Activated CD4-positive, alpha-beta T cell treated with anti-CD3 and anti-CD28 coated beads, Interleukin-2, amount 10 ng/mL, durations not matched to agents 7 days and 5 days (primary cell): ENCODE measurements at regions not wholly inside any gene's neighbourhood (a gene's known extent, or its start where the extent isn't known, plus 50 kb on each side); places are given as distances from the start of the nearest gene placed in this dataset.

Source experiments
- CTCF ChIA-PET: fragments of 350-600 bp; sonication (Branson Sonifier 250); formaldehyde crosslinking; loops from one replicate; lab custom pipeline; 2021; ENCODE audit warnings: antibody characterized with exemption; lab: Charles Lee
- POLR2A ChIA-PET: fragments of 350-600 bp; sonication (Branson Sonifier 250); formaldehyde crosslinking; loops from one replicate; lab custom pipeline; 2021; ENCODE audit warnings: antibody characterized with exemption; lab: Charles Lee
- DNase-seq: peaks from one replicate; pipeline ENCODE4 v3.0.0-alpha.2; 2020
- H3K27ac Mint-ChIP-seq: one replicate; pipeline ENCODE4 v1.8.0; 2021; ENCODE audit warnings: mild to moderate bottlenecking, moderate library complexity, mixed read lengths
- H3K27me3 Mint-ChIP-seq: one replicate; pipeline ENCODE4 v1.8.0; 2021; ENCODE audit warnings: mixed read lengths
- H3K36me3 Mint-ChIP-seq: one replicate; pipeline ENCODE4 v1.8.0; 2021; ENCODE audit warnings: low read depth, mixed read lengths
- H3K4me1 Mint-ChIP-seq: one replicate; pipeline ENCODE4 v1.8.0; 2021; ENCODE audit warnings: mixed read lengths
- H3K4me3 Mint-ChIP-seq: one replicate; pipeline ENCODE4 v1.8.0; 2021; ENCODE audit warnings: mild to moderate bottlenecking, moderate library complexity, mixed read lengths
- H3K9me3 Mint-ChIP-seq: one replicate; pipeline ENCODE4 v1.8.0; 2021; ENCODE audit warnings: mixed read lengths

DNA sequence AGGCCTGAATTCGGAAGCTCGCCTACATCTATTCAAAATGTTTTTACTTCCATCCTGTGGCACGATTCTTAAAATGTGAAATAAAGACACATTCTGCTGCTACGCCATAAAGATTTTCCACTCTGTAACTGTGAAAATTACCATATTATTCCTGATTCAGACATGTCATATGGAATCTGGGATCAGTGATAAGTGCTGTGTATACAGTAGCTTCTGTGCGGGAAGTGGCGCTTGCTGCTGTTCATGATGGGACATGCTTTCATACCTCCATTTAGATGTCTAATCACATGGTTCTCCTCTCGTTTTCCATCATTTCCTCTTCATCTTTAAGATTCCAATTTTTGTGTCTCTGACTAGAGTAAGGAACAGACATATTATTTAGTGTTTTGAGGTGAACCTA is 163.2 kb downstream of the TMEM182 start:
- Mint-ChIP-seq H3K9me3 (no peaks in the 10 kb centered on the region), H3K36me3 (no peaks in the 10 kb centered on the region), H3K4me3 (no peak overlapping the region), H3K27me3 (no peaks in the 10 kb centered on the region), H3K4me1 (no peaks in the 10 kb centered on the region), H3K27ac (no peak overlapping the region)
- no peak for DNase-seq
- ChIA-PET CTCF (no interaction called here), POLR2A (no interaction called here)

DNA sequence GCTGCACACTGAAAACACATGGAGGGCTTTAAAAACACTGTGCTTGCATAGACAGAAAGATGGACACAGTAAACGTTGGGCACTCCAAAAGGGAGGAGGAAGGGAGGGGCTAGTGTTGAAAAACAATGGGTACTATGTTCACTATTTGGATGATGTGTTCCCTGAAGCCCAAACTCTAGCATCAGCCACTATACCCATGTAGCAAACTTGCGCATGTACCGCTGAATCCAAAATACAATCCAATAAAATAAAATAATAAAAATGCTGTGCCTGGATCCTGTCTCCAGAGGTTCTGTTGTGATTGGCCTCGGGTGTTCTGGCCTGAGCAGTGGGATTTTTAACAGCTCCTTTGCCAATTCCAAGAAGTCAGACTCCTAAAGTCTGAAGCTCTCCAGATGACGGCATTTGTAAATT is 166.0 kb downstream of the TMEM182 start:
- DNase-seq: no peak
- Mint-ChIP-seq H3K4me1 (no peaks in the 10 kb centered on the region), H3K36me3 (no peaks in the 10 kb centered on the region), H3K9me3 (no peaks in the 10 kb centered on the region), H3K27ac (no peak overlapping the region), H3K4me3 (no peak overlapping the region), H3K27me3 (no peaks in the 10 kb centered on the region)
- CTCF ChIA-PET: no interaction called here
- POLR2A ChIA-PET: no interaction called here

DNA sequence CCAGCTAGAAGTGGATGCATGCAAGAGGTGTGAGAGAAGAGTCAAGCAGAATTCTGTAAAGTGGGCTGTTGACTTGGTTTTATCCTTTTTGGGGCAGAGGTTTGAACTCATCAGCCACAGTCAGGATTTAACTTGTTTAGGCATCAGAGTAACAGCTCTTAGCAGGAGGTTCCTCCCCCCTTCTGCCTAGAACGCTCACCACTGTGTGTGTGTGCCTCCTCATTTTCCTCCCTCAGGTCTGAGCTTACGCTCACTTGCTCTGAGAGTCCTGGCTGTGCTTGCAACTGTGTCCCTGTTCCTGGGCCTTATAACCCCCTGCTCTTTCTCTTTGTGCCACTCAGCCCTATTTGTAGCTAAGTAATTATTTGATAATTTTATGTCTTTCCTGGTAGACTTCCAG is 167.9 kb downstream of the TMEM182 start:
- Mint-ChIP-seq H3K27me3 (no peaks in the 10 kb centered on the region), H3K4me1 (no peaks in the 10 kb centered on the region), H3K27ac (no peak overlapping the region), H3K9me3 (no peaks in the 10 kb centered on the region), H3K36me3 (no peaks in the 10 kb centered on the region), H3K4me3 (no peak overlapping the region)
- POLR2A ChIA-PET: interaction anchor here (0.7 kb wide), 1 partner anchor 32 kb away, joined by 3 read pairs; no protein-coding TSS in a partner anchor
- CTCF ChIA-PET: no interaction called here
- no peak for DNase-seq

DNA sequence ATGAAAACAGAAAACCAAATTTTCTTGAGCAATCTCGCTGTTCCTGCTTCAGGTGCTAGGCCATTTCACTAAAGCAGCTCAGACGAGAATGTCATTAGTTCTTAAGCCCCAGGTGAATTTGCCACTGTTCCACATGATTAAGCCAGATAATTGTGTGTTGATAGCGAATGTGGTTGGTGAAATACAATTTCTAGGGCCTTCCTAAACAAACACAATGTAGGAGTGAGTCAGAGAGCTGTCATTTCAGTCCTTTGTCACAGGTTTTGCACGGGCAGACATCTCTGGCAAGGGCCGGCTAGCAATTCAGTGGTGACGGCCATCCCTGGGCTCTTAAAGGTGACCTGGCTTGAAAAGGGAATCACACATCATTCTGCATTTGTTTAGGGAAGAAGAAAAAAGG is 170.7 kb downstream of the TMEM182 start:
- no peak for DNase-seq
- no peaks in the 10 kb centered on the region for H3K36me3 Mint-ChIP-seq
- no peak overlapping the region for H3K27ac Mint-ChIP-seq
- H3K27me3 Mint-ChIP-seq: no peaks in the 10 kb centered on the region
- H3K4me3 Mint-ChIP-seq: no peak overlapping the region
- POLR2A ChIA-PET: no interaction called here
- H3K4me1 Mint-ChIP-seq: no peaks in the 10 kb centered on the region
- H3K9me3 Mint-ChIP-seq: no peaks in the 10 kb centered on the region
- CTCF ChIA-PET: no interaction called here

DNA sequence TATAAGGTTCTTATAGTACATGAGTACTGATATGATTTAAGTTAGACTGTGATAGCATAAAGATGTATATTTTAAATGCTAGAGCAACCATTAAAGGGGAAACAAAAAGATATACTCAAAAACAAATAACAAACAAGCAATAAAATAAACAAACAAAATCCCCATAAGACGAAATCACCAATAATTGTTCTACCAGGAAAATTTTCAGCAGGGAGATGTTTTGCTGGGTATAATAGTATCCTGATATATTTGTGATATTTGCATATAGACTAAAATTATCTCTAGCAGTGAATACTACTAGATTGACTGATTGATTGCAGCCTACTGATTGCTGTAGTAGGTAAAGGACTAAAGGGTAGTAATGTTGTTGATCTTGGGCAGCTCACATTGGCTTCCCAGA is 177.4 kb downstream of the TMEM182 start:
- Mint-ChIP-seq H3K27ac (no peak overlapping the region), H3K9me3 (no peaks in the 10 kb centered on the region), H3K27me3 (no peaks in the 10 kb centered on the region), H3K4me1 (no peaks in the 10 kb centered on the region), H3K36me3 (no peaks in the 10 kb centered on the region), H3K4me3 (no peak overlapping the region)
- no peak for DNase-seq
- ChIA-PET CTCF (no interaction called here), POLR2A (no interaction called here)

DNA sequence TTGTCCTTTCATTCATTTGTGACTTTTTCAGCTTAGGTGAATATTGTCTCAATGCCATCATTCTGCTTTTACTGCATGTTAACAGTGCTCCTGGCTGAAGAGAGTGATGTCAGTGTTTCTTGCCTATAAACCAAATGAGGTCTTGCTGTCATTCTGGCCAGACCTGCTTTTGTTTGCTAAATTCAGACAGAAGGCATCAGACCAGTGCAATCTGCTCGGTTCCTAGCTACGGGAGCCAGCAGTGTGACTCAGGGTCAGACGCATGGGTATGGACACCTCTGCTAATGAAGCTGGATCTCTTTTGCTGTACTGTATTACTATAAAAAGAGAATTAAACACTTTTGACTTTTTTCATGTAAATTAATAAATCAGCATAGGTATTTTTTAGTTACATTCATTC is 178.9 kb downstream of the TMEM182 start:
- no peaks in the 10 kb centered on the region for H3K4me1 Mint-ChIP-seq
- H3K36me3 Mint-ChIP-seq: no peaks in the 10 kb centered on the region
- no peak for DNase-seq
- no peaks in the 10 kb centered on the region for H3K27me3 Mint-ChIP-seq
- H3K27ac Mint-ChIP-seq: no peak overlapping the region
- POLR2A ChIA-PET: no interaction called here
- H3K4me3 Mint-ChIP-seq: no peak overlapping the region
- H3K9me3 Mint-ChIP-seq: no peaks in the 10 kb centered on the region
- CTCF ChIA-PET: no interaction called here

DNA sequence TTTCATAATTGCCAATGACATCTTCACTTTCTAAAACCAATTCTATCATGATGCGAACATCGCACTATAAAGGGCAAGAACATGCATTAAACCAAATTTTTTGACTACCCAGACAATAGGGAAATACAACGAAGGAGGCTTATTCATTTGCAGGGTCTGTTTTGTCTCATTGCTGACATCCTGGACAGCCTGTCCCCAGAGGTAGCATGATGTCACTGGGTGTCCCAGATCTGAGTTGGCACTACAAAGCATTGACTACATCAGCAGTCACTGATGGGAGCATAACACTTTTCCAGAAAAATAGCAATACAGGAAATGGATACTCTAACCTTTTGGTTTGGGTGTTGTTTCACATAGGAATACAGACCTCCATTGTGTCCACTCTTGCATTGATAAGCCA is 180.3 kb downstream of the TMEM182 start:
- Mint-ChIP-seq H3K9me3 (no peaks in the 10 kb centered on the region), H3K4me3 (no peak overlapping the region), H3K4me1 (no peaks in the 10 kb centered on the region), H3K27ac (no peak overlapping the region), H3K27me3 (no peaks in the 10 kb centered on the region), H3K36me3 (no peaks in the 10 kb centered on the region)
- POLR2A ChIA-PET: no interaction called here
- no peak for DNase-seq
- CTCF ChIA-PET: no interaction called here

DNA sequence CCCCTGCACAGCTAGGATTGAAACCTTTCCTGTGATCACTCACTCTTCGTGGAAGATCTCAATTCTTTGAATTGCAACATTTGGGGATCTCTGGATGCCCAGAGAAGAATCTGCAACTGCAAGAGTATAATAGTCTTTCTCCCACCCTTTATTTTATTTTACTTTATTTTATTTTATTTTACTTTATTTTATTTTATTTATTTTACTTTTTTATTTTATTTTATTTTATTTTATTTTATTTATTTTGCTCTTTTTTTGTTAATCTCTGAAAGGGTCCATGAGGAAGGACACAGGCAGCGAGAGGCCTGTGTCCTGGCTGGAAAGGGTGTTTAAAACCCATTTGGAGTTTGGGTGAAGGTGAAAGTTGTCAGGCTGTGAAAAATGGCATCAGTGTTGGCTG is 181.4 kb downstream of the TMEM182 start:
- no peak overlapping the region for H3K4me3 Mint-ChIP-seq
- DNase-seq: no peak
- ChIA-PET CTCF (no interaction called here), POLR2A (no interaction called here)
- no peaks in the 10 kb centered on the region for H3K4me1 Mint-ChIP-seq
- no peaks in the 10 kb centered on the region for H3K27me3 Mint-ChIP-seq
- H3K9me3 Mint-ChIP-seq: no peaks in the 10 kb centered on the region
- no peak overlapping the region for H3K27ac Mint-ChIP-seq
- no peaks in the 10 kb centered on the region for H3K36me3 Mint-ChIP-seq

DNA sequence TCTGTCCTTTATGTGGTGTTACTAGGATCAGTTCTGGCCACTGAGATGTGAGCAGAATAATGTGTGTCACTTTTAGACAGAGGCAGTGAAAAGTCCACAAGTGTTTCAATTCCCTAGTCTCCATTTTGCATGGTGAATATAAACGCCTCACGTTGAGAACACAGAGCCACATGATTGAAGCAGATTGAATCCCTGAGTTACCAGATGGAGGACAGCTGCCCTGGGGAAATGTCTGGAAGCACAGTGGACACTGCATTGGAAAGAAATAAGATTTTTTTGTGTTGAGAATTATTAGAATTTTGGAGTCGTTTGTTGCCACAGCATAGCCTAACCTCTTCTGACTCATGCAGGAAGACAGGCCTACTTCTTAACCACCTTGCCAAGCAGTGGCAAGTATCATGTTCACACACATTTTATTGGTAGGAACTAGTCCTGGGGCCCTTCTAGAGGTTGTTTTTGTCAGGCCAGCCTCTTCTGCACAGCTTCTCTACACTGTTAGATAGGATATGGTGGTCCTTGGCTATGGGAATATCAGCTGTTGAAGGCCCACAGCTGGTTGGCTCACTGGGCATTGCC is 188.6 kb downstream of the TMEM182 start:
- ChIA-PET POLR2A (no interaction called here), CTCF (no interaction called here)
- H3K9me3 Mint-ChIP-seq: no peaks in the 10 kb centered on the region
- H3K36me3 Mint-ChIP-seq: no peaks in the 10 kb centered on the region
- DNase-seq: no peak
- H3K27me3 Mint-ChIP-seq: no peaks in the 10 kb centered on the region
- no peaks in the 10 kb centered on the region for H3K4me1 Mint-ChIP-seq
- H3K4me3 Mint-ChIP-seq: no peak overlapping the region
- H3K27ac Mint-ChIP-seq: no peak overlapping the region

DNA sequence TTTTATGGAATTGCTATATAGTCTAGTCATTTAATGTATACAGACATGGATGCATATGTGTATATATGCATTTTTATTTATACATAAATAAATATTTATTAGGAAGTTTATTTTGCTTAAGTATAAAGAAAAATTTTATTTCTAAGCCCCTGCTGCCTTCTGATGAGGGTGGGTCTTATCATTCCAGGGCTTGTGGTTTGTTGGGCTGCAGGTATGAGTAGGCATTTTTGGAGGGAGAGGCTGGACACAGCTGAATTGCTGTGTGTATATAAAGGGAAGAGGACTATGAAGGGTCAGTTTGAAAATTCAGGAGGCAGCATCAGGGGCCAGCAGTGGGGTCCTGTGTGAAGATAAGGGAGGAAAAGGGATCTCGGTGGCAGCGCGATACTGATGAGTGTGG is 189.4 kb downstream of the TMEM182 start:
- H3K27me3 Mint-ChIP-seq: no peaks in the 10 kb centered on the region
- H3K4me3 Mint-ChIP-seq: no peak overlapping the region
- no peaks in the 10 kb centered on the region for H3K4me1 Mint-ChIP-seq
- POLR2A ChIA-PET: no interaction called here
- no peak for DNase-seq
- H3K36me3 Mint-ChIP-seq: no peaks in the 10 kb centered on the region
- H3K9me3 Mint-ChIP-seq: no peaks in the 10 kb centered on the region
- H3K27ac Mint-ChIP-seq: no peak overlapping the region
- CTCF ChIA-PET: no interaction called here

DNA sequence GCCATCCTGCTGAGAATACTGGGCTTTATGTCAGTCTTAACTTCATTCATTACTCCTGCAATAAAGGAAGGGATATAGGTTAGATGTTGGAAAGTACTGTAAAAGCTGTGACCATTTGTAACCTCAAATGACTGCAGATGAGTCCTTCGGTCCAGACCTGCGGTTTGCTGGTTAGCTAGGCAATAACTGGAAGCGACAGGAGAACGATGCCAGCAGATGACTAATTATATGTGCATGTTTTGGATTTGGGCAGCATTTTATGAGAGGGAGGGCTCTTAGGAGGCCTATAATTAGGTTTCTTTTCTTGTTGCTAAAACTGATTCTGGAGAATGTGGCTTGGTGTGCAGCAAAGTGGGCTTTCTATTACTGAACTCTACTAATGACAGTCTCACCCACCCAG is 205.6 kb downstream of the TMEM182 start:
- H3K9me3 Mint-ChIP-seq: no peaks in the 10 kb centered on the region
- no peaks in the 10 kb centered on the region for H3K36me3 Mint-ChIP-seq
- POLR2A ChIA-PET: no interaction called here
- H3K27me3 Mint-ChIP-seq: peaks cover 3% of the 10 kb centered on the region
- no peak overlapping the region for H3K4me3 Mint-ChIP-seq
- H3K27ac Mint-ChIP-seq: no peak overlapping the region
- CTCF ChIA-PET: no interaction called here
- DNase-seq: no peak
- no peaks in the 10 kb centered on the region for H3K4me1 Mint-ChIP-seq

DNA sequence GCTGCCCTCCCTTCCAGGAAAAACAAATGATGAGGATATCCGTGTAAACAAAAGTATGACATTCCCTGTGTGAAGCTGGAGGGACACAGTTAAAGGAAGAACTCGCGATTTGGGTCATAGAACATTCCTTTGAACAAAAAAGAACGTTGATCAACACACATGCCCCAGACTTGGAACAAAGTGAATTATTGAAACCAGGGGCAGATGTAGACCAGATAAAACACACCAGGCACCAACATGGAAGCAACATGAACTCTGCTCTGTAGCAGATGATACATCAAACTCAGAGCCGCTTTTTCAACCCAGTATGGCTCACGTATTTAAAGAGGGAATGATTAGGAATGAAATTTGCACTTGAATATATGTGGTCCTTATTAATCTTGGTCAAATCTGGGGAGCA is 206.5 kb downstream of the TMEM182 start:
- no peaks in the 10 kb centered on the region for H3K9me3 Mint-ChIP-seq
- POLR2A ChIA-PET: no interaction called here
- CTCF ChIA-PET: interaction anchor here (0.6 kb wide), 1 partner anchor 10 kb away, joined by 3 read pairs; no protein-coding TSS in a partner anchor
- H3K27me3 Mint-ChIP-seq: peaks cover 1% of the 10 kb centered on the region
- no peak overlapping the region for H3K27ac Mint-ChIP-seq
- DNase-seq: no peak
- no peaks in the 10 kb centered on the region for H3K36me3 Mint-ChIP-seq
- H3K4me3 Mint-ChIP-seq: no peak overlapping the region
- no peaks in the 10 kb centered on the region for H3K4me1 Mint-ChIP-seq

DNA sequence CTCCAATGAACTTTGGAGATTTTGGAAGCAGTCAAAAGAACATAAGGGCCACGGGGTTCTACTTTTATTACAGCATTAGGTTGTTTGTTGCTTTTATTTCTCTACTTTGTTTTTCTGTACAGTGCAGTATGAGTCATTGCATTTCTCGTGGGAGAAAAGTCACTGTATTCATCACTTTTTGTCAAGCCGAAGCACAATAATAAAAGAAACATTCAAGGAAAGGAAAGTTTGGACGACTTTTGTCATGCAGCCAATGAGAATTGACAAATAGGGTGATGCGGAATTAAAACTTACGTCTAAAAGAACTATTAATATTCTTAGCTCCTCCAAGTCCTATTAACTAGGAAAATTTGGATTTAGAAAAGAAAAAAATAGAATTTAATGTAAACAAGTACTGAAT is 209.9 kb downstream of the TMEM182 start:
- Mint-ChIP-seq H3K27me3 (peaks cover 9% of the 10 kb centered on the region), H3K4me3 (no peak overlapping the region), H3K36me3 (no peaks in the 10 kb centered on the region), H3K4me1 (no peaks in the 10 kb centered on the region), H3K27ac (no peak overlapping the region), H3K9me3 (no peaks in the 10 kb centered on the region)
- DNase-seq: no peak
- ChIA-PET POLR2A (no interaction called here), CTCF (no interaction called here)
